Glutamatergic neuron (in vitro differentiated cells): ENCODE measurements at regions not wholly inside any gene's neighbourhood (a gene's known extent, or its start where the extent isn't known, plus 50 kb on each side); places are given as distances from the start of the nearest gene placed in this dataset.

Source experiments
- DNase-seq: peaks from one replicate; pipeline ENCODE4 v3.0.0; 2022
- H3K27ac Mint-ChIP-seq: one replicate; pipeline ENCODE4 v1.8.0; 2020; ENCODE audit warnings: mild to moderate bottlenecking, mixed read lengths, inconsistent platforms; ENCODE audit not compliant: unreplicated experiment
- H3K27me3 Mint-ChIP-seq: one replicate; pipeline ENCODE4 v1.8.0; 2020; ENCODE audit warnings: mild to moderate bottlenecking, moderate library complexity, mixed read lengths, inconsistent platforms; ENCODE audit not compliant: unreplicated experiment
- H3K36me3 Mint-ChIP-seq: one replicate; pipeline ENCODE4 v1.8.0; 2020; ENCODE audit warnings: mild to moderate bottlenecking, mixed read lengths, inconsistent platforms; ENCODE audit not compliant: unreplicated experiment
- H3K4me1 Mint-ChIP-seq: one replicate; pipeline ENCODE4 v1.8.0; 2020; ENCODE audit warnings: mild to moderate bottlenecking, low read depth, mixed read lengths, inconsistent platforms; ENCODE audit not compliant: unreplicated experiment
- H3K4me3 Mint-ChIP-seq: one replicate; pipeline ENCODE4 v1.8.0; 2020; ENCODE audit warnings: mild to moderate bottlenecking, mixed read lengths, inconsistent platforms; ENCODE audit not compliant: unreplicated experiment
- H3K9me3 Mint-ChIP-seq: one replicate; pipeline ENCODE4 v1.8.0; 2020; ENCODE audit warnings: mild to moderate bottlenecking, moderate library complexity, mixed read lengths, inconsistent platforms; ENCODE audit not compliant: unreplicated experiment
- CTCF ChIP-seq: fragments of 200-600 bp; sonication (generic); IDR thresholded peaks from one replicate; pipeline ENCODE4 v1.5.0; 2021; ENCODE audit not compliant: partially characterized antibody, unreplicated experiment

DNA sequence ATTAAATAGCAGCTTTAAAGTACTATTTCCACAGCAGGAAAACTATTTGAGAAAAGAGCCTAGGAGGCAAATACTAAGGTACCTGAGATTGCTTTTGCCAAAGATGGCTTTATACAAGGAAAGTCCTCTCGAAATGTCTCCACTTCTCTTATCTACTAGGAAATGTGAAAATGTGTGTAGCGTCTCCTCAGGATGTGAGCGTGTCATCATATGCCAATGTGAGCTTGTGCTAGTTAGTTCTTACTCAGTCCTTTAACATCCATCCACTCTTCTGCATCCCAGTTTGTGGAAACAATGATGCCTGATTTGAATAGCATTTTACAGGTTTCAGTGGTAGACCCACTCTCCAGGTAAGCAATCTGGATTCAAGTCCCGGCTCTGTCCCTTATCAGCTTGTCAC lies 421.0 kb downstream of the DYNC2H1 start:
- Mint-ChIP-seq H3K4me3 (no peak overlapping the region), H3K9me3 (peaks cover 1% of the 10 kb centered on the region), H3K27ac (no peak overlapping the region), H3K27me3 (no peaks in the 10 kb centered on the region), H3K4me1 (peaks cover 2% of the 10 kb centered on the region), H3K36me3 (no peaks in the 10 kb centered on the region)
- DNase-seq, result no peak
- no peak for TF ChIP-seq CTCF

GRCh38 chr11:103532133-103532788 lies 423.0 kb downstream of the DYNC2H1 start:
- no peak overlapping the region for H3K27ac Mint-ChIP-seq
- H3K27me3 Mint-ChIP-seq, result peaks cover 10% of the 10 kb centered on the region
- H3K9me3 Mint-ChIP-seq, result peaks cover 11% of the 10 kb centered on the region
- H3K36me3 Mint-ChIP-seq, result no peaks in the 10 kb centered on the region
- TF ChIP-seq CTCF, result no peak
- no peak for DNase-seq
- peaks cover 16% of the 10 kb centered on the region for H3K4me1 Mint-ChIP-seq
- no peak overlapping the region for H3K4me3 Mint-ChIP-seq

DNA sequence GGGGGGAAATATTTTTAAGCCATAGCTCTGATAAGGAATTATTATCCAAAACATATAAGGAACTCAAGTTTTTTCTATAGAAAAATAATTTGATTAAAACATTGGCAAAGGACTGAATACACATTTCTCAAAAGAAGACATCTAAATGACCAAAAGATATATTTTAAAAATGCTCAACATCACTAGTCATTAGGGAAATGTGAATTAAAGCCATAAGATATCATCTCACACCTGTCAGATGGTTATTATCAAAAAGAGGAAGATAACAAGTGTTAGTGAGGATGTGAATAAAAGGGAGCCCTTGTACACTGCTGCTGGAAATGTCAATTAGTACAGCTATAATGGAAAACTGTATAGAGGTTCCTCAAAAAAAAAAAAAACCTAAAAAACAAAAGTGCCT lies 425.0 kb downstream of the DYNC2H1 start:
- no peak overlapping the region for H3K4me3 Mint-ChIP-seq
- H3K27me3 Mint-ChIP-seq, result peaks cover 12% of the 10 kb centered on the region
- H3K27ac Mint-ChIP-seq, result no peak overlapping the region
- peaks cover 17% of the 10 kb centered on the region for H3K9me3 Mint-ChIP-seq
- H3K36me3 Mint-ChIP-seq, result no peaks in the 10 kb centered on the region
- TF ChIP-seq CTCF, result no peak
- H3K4me1 Mint-ChIP-seq, result peaks cover 25% of the 10 kb centered on the region
- no peak for DNase-seq

- Mint-ChIP-seq H3K4me3 (no peak overlapping the region), H3K9me3 (peaks cover 17% of the 10 kb centered on the region), H3K27me3 (peaks cover 12% of the 10 kb centered on the region), H3K4me1 (peaks cover 23% of the 10 kb centered on the region), H3K27ac (no peak overlapping the region), H3K36me3 (no peaks in the 10 kb centered on the region)
- no peak for DNase-seq
- no peak for TF ChIP-seq CTCF
Observed at GRCh38 chr11:103534959-103535358, 425.7 kb downstream of the DYNC2H1 start.

DNA sequence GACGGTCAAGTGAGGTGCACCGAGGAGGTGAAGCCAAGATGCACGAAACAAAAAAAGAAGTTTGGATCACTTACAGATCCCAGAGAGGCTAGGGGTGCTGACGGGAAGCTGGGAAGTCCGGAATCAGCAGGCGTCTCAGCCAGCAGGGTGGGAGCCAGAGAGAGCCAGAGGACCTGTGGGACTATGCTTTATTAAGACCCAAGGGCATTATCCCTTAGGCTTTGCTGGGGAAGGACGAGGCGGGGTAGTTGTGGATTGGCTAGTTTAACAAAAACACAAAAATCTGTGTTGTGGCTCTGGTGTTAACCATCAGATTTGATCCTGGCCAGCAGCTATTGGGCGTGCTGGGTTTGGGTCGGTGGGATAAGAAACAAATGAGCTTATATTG lies 427.1 kb downstream of the DYNC2H1 start:
- DNase-seq, result no peak
- no peak for TF ChIP-seq CTCF
- Mint-ChIP-seq H3K27me3 (peaks cover 12% of the 10 kb centered on the region), H3K4me3 (peak overlapping the region; percentile 32), H3K27ac (peak overlapping the region; percentile 91), H3K9me3 (peaks cover 18% of the 10 kb centered on the region), H3K4me1 (peaks cover 25% of the 10 kb centered on the region), H3K36me3 (peaks cover 6% of the 10 kb centered on the region)
